GM12874 (cell line): ENCODE measurements at regions not wholly inside any gene's neighbourhood (a gene's known extent, or its start where the extent isn't known, plus 50 kb on each side); places are given as distances from the start of the nearest gene placed in this dataset.

Experiments used
- TF ChIP-seq, protein P1 (sequence below): IDR thresholded peaks from 2 replicates; pipeline ENCODE4 v1.5.1; 2011; ENCODE audit warnings: low read depth, mild to moderate bottlenecking, control low read depth, low read length, moderate library complexity; ENCODE audit not compliant: insufficient read depth

DNA sequence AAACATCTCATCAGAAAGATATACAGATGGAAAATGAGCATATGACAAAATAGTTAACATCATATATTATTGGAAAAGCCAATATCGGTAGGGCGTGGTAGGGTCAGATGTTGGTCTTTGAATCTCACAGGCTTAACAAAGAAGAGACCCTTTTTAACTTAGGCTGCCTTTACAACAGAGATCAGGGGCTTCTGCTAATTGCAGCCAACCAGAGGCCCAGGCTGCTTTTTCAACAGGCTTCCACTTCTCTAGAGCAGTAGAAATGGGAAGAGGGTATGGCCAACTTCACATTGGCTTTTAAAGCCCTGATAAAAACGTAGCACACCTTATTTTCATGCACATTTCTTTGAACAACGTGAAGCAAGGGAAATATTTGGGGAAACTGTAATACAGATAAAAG is 764.3 kb upstream of the CTNND2 start:
- TF ChIP-seq, protein P1, sequence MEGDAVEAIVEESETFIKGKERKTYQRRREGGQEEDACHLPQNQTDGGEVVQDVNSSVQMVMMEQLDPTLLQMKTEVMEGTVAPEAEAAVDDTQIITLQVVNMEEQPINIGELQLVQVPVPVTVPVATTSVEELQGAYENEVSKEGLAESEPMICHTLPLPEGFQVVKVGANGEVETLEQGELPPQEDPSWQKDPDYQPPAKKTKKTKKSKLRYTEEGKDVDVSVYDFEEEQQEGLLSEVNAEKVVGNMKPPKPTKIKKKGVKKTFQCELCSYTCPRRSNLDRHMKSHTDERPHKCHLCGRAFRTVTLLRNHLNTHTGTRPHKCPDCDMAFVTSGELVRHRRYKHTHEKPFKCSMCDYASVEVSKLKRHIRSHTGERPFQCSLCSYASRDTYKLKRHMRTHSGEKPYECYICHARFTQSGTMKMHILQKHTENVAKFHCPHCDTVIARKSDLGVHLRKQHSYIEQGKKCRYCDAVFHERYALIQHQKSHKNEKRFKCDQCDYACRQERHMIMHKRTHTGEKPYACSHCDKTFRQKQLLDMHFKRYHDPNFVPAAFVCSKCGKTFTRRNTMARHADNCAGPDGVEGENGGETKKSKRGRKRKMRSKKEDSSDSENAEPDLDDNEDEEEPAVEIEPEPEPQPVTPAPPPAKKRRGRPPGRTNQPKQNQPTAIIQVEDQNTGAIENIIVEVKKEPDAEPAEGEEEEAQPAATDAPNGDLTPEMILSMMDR, result no peak

DNA sequence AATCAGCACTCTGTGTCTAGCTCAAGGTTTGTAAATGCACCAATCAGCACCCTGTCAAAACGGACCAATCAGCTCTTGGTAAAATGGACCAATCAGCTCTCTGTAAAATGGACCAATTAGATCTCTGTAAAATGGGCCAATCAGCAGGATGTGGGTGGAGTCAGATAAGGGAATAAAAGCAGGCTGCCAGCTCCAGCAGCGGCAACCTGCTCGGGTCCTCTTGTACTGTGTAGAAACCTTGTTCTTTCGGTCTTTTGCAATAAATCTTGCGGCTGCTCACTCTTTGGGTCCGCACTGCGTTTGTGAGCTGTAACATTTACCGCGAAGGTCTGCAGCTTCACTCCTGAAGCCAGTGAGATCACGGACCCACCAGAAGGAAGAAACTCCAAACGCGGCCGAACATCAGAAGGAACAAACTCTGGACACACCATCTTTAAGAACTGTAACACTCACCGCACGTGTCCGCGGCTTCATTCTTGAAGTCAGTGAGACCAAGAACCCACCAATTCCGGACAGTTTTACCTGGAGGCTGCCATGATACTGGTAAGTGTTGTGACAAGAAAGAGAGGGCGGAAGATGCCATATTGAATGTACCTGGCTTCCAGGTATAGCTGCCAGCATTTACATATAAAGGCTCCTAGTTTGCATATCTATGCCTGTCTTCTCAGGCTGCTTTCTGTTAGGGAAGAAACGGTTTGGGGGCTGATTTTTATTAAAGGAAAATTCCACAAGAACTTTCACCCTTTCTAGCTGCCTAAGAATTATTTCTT is 758.5 kb upstream of the CTNND2 start:
- TF ChIP-seq, protein P1, result no peak

DNA sequence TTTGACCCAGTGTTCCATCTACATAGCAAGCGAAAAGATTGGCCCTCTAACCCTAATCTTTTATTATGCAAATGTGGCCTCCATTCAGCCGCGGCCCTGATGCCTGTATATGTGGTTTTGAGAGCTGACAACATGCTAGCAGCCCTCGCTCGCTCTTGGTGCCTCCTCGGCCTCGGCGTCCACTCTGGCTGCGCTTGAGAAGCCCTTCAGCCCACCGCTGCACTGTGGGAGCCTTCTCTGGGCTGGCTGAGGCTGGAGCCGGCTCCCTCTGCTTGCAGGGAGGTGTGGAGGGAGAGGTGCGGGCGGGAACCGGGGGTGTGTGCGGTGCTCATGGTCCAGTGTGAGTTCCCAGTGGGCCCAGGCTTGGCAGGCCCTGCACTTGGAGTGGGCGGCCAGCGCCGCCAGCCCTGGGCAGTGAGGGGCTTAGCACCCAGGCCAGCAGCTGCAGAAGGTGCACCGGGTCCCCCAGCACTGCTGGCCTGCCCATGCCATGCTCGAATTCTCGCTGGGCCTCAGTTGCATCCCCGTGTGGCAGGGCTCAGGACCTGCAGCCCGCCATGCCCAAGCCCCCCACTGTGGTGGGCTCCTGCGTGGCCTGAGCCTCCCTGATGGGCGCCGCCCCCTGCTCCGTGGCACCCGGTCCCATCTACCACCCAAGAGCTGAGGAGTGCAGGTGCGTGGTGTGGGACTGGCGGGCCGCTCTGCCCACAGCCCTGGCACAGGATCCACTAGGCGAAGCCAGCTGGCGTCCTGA is 757.5 kb upstream of the CTNND2 start:
- TF ChIP-seq, protein P1, result no peak

DNA sequence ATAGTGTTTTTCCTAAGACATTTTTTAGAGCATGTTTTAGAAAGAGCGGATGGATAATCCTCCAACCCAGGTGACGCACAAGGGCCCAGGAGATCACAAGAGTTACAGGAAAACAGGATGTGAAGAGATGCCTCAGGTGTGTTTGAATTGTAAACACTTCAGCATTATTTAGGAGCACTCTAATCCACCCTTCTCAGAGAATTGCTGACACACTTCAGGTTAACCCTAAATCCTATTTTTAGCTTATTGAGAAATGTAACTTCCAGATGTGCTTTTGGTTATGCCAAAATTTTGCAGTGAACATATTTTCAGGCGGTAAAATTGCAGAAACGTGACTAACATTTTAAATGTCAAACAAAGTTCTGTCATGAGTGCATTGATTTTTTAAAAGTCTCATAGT is 755.4 kb upstream of the CTNND2 start:
- TF ChIP-seq, protein P1, result no peak

DNA sequence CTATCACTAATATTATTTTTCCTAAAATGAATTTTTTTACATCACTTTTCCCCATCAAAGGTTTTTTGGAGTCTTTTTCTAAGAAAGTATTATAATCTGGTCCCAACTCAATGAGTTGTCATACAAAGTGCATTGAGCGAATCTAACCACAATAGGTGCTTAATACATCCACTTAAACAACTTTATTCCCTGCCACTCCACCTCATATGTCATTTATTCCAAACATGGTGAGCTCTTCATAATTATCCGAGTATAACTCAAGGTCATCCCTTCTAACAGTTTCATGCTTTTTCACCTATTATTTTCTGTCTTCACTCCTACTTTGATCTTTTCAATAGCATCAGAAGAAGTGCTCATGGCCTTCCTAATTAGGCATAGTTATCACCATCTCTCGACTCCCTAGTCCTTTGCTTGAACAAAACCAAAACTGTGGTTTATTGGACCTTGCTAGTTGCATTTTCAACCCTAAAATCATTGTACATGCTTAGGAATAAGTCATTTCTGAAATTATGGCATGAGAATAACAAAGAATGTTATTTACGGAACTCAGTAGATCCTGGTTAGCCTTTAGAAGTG is 754.7 kb upstream of the CTNND2 start:
- TF ChIP-seq, protein P1, result no peak

DNA sequence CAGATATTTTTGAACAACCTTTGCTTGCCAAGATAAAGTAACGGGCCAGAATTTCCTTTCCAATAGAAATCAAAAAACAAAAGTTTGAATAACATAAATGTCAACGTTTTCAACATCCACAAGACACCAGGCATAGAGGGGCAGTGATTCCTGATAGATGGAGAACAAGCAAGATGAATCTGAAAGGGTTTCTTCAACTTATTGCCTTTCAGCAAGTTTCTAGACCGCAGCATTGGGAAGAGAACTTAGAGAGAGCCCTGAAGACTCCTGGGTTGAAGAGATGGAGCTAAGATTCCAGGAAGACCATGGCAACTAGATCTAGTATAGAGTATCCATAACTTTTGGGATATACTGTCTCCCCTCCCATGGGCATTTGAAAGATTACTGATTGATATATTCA is 751.4 kb upstream of the CTNND2 start:
- TF ChIP-seq, protein P1, result no peak

DNA sequence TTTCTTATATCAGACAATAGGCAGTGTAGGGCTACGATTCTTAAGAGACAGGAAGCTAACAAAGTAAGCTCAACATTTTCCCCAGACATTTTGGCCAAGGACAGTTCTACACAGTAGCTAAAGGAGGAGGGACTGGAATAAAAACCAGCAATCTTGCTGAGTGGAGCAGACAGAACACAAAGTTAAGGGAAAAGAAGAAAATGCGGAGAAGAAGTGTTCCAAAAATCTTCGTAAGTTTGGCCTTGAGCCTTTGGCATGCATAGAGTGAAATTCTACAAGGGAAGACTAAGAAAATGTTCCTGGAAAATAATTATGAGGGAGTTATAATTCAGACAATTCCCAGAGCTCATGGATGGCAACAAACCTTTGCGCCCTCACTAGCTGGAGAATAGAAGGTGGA is 748.0 kb upstream of the CTNND2 start:
- TF ChIP-seq, protein P1, result no peak
